Lower leg skin (tissue), 4 donors: ENCODE measurements at regions not wholly inside any gene's neighbourhood (a gene's known extent, or its start where the extent isn't known, plus 50 kb on each side); places are given as distances from the start of the nearest gene placed in this dataset.
A peak's percentile ranks its signal among the peaks of the same experiment; 100 is the strongest.

Source experiments
- DNase-seq, 2 donors: peaks; one replicate each; pipeline ENCODE4 v3.0.0-alpha.2; 2019; ENCODE audit warnings: low spot score in 2 of 2
- H3K4me3 ChIP-seq: fragments of 200-600 bp; sonication (generic); 2 replicates; pipeline ENCODE4 v1.5.1; 2017; ENCODE audit warnings: mild to moderate bottlenecking, low read depth; ENCODE audit not compliant: poor library complexity, severe bottlenecking
- CTCF ChIP-seq, 3 donors: fragments of 450-650 bp; IDR thresholded peaks; one replicate each; pipeline ENCODE4 v1.5.1; 2016; ENCODE audit warnings: antibody characterized with exemption in 3 of 3, mild to moderate bottlenecking in 3 of 3, moderate library complexity in 2 of 3
- POLR2A ChIP-seq, 2 donors: fragments of 450-650 bp; IDR thresholded peaks; one replicate each; pipeline ENCODE4 v1.6.1; 2016 to 2017; ENCODE audit warnings: antibody characterized with exemption in 2 of 2, mild to moderate bottlenecking in 1 of 2, moderate library complexity in 1 of 2
- WGBS, 2 donors: methylation state at CpG; one replicate each; pipeline ENCODE4 v1.1.5; 2018; 5-methylcytosine and 5-hydroxymethylcytosine counted together
- intact Hi-C: fragments of 100-400 bp; cut with DNase I; formaldehyde crosslinking; loops from one replicate; pipeline ENCODE4 v1.15.0; 2023; ENCODE audit warnings: low total_unique reads

- 78 to 86% methylated on average over 8 to 9 of the region's 9 CpGs for WGBS, 2 donors
- peak; percentile 35 to 87 for DNase-seq
- intact Hi-C loops: no loop called here
- H3K4me3 ChIP-seq: no peak overlapping the region
- no peak for TF ChIP-seq POLR2A (IDR thresholded peaks at IDR 0.05)
- no peak for TF ChIP-seq CTCF (IDR thresholded peaks at IDR 0.05)
Measured at GRCh38 chr4:184899261-184900134, 73.7 kb upstream of the ACSL1 start.

- intact Hi-C loops: no loop called here
- TF ChIP-seq POLR2A (IDR thresholded peaks at IDR 0.05): no peak
- TF ChIP-seq CTCF (IDR thresholded peaks at IDR 0.05): no peak
- no peak overlapping the region for H3K4me3 ChIP-seq
- DNase-seq: no peak
- WGBS, 2 donors: 88% methylated on average over 6 of the region's 6 CpGs
Measured at GRCh38 chr4:184900184-184900583, 74.4 kb upstream of the ACSL1 start.

DNA sequence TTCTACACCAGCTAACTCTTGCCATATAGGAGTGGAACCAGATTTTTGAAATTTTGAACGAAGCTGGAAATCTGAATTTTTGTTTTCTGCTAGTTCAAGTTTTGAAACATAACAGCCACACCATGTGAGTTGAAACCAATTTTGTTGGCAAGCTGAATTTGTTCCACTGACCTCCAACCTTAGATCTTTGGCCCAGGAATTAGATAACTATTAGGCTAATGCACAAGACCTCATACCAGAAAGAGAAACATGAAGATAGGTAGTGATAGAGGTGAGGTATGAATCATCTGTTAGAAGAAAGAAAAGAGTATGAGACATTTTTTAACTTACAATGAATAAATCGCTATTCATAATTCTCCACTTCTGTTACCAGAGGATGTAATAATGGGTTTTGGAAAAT is 76.8 kb upstream of the ACSL1 start:
- 86 to 95% methylated on average over 2 of the region's 2 CpGs for WGBS, 2 donors
- TF ChIP-seq POLR2A (IDR thresholded peaks at IDR 0.05) (no peak), CTCF (IDR thresholded peaks at IDR 0.05) (no peak)
- no peak overlapping the region for H3K4me3 ChIP-seq
- no peak for DNase-seq
- intact Hi-C loops: no loop called here

GRCh38 chr4:184906480-184907097 is 80.8 kb upstream of the ACSL1 start:
- intact Hi-C loops: loop anchor here (5.0 kb wide), 1 partner anchor 159 kb away; no protein-coding TSS in a partner anchor
- DNase-seq: peak in 1 of 2 donors; percentile 8

DNA sequence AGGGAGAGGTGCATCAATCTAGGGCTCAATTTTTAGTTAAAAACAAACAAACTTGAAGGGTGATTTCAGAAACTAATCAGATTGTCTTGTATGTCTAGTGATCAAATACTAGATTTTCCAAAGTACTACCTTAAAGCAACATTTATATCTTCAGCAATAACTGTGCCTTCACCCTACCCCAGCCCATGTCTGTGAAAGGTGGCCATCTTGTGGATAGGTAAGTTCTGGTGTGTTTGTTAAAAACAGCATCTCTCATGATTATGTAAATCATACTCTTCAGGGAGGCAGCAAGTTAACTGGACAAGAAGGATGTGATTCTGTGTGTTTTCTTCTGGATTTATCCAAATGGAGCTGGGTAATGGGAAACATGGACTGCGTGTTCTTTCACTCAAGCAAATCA is 81.4 kb upstream of the ACSL1 start:
- no peak for DNase-seq
- WGBS, 2 donors: 81 to 95% methylated on average over 1 of the region's 1 CpG
- H3K4me3 ChIP-seq: no peak overlapping the region
- TF ChIP-seq POLR2A (IDR thresholded peaks at IDR 0.05): no peak
- intact Hi-C loops: loop anchor here (5.0 kb wide), 1 partner anchor 160 kb away; no protein-coding TSS in a partner anchor

More at GRCh38 chr4:184906480-184907097, 80.8 kb upstream of the ACSL1 start:
- no peak overlapping the region for H3K4me3 ChIP-seq
- 78 to 81% methylated on average over 4 of the region's 4 CpGs for WGBS, 2 donors
- TF ChIP-seq CTCF (IDR thresholded peaks at IDR 0.05) (no peak), POLR2A (IDR thresholded peaks at IDR 0.05) (no peak)

GRCh38 chr4:184907810-184908209 is 82.0 kb upstream of the ACSL1 start:
- no peak for TF ChIP-seq POLR2A (IDR thresholded peaks at IDR 0.05)
- no peak for TF ChIP-seq CTCF (IDR thresholded peaks at IDR 0.05)
- peak in 1 of 2 donors; percentile 13 for DNase-seq
- H3K4me3 ChIP-seq: no peak overlapping the region
- intact Hi-C loops: loop anchor here (5.0 kb wide), 1 partner anchor 161 kb away; no protein-coding TSS in a partner anchor
